SU-DHL-6 (cell line): ENCODE measurements at regions not wholly inside any gene's neighbourhood (a gene's known extent, or its start where the extent isn't known, plus 50 kb on each side); places are given as distances from the start of the nearest gene placed in this dataset.

ENCODE experiments used
- H2AFZ ChIP-seq: fragments of 200-600 bp; sonication (generic); 2 replicates; pipeline ENCODE4 v1.6.1; 2014; ENCODE audit warnings: low read depth, mild to moderate bottlenecking, moderate library complexity, mixed read lengths, antibody characterized with exemption, low read length; ENCODE audit not compliant: severe bottlenecking
- H3F3A ChIP-seq: fragments of 200-600 bp; shearing (Covaris generic); 2 replicates; pipeline ENCODE4 v1.6.0; 2016; ENCODE audit warnings: antibody characterized with exemption, mild to moderate bottlenecking; ENCODE audit not compliant: insufficient read depth
- H3K27ac ChIP-seq: fragments of 200-600 bp; sonication (generic); 2 replicates; pipeline ENCODE4 v1.5.1; 2016; ENCODE audit warnings: low read depth, mild to moderate bottlenecking, low read length, moderate library complexity, mixed read lengths
- H3K27me3 ChIP-seq: fragments of 200-600 bp; sonication (generic), shearing (Covaris generic); 2 replicates; pipeline ENCODE4 v1.6.0; 2014; ENCODE audit warnings: mild to moderate bottlenecking, low read length
- H3K36me3 ChIP-seq: fragments of 200-600 bp; sonication (generic); 2 replicates; pipeline ENCODE4 v1.6.1; 2014; ENCODE audit warnings: mild to moderate bottlenecking, low read length, mixed read lengths
- H3K4me2 ChIP-seq: fragments of 300-600, 200-600 bp; shearing (Covaris generic), sonication (generic); 2 replicates; pipeline ENCODE4 v1.6.0; 2014; ENCODE audit warnings: low read length, low read depth, mild to moderate bottlenecking; ENCODE audit not compliant: poor library complexity, severe bottlenecking
- H3K4me3 ChIP-seq: fragments of 200-600 bp; sonication (generic); 2 replicates; pipeline ENCODE4 v1.5.1; 2014; ENCODE audit warnings: antibody characterized with exemption, low read length, mild to moderate bottlenecking, mixed read lengths; ENCODE audit not compliant: insufficient read depth, poor library complexity, severe bottlenecking
- H3K79me2 ChIP-seq: fragments of 200-600 bp; sonication (generic); 2 replicates; pipeline ENCODE4 v1.6.1; 2014; ENCODE audit warnings: mild to moderate bottlenecking, low read length, moderate library complexity; ENCODE audit not compliant: insufficient read depth
- H3K9ac ChIP-seq: fragments of 200-600 bp; sonication (generic); 2 replicates; pipeline ENCODE4 v1.7.0; 2014; ENCODE audit warnings: mild to moderate bottlenecking, low read length
- H3K9me2 ChIP-seq: fragments of 200-600 bp; sonication (generic); replicated peaks from 2 replicates; pipeline ENCODE4 v1.6.1; 2014; ENCODE audit warnings: low read length; ENCODE audit not compliant: insufficient read depth
- H3K9me3 ChIP-seq: fragments of 200-600 bp; sonication (generic); 2 replicates; pipeline ENCODE4 v1.6.1; 2014; ENCODE audit warnings: low read length, mixed read lengths; ENCODE audit not compliant: insufficient read depth
- H4K20me1 ChIP-seq: fragments of 200-600 bp; sonication (generic); 2 replicates; pipeline ENCODE4 v1.6.1; 2014; ENCODE audit warnings: low read depth, mild to moderate bottlenecking, antibody characterized with exemption, low read length, moderate library complexity, mixed read lengths
- CTCF ChIP-seq: fragments of 200-600 bp; sonication (generic); IDR thresholded peaks from one replicate; pipeline ENCODE4 v1.5.1; 2017; ENCODE audit warnings: antibody characterized with exemption, mild to moderate bottlenecking, low read length, moderate library complexity; ENCODE audit not compliant: insufficient read depth, poor library complexity, severe bottlenecking
- EZH2phosphoT487 ChIP-seq: fragments of 200-600 bp; sonication (generic), shearing (Covaris generic); conservative IDR thresholded peaks from 2 replicates; pipeline ENCODE4 v1.6.1; 2018; ENCODE audit warnings: mild to moderate bottlenecking, antibody characterized with exemption, low read length, moderate library complexity, mixed read lengths

DNA sequence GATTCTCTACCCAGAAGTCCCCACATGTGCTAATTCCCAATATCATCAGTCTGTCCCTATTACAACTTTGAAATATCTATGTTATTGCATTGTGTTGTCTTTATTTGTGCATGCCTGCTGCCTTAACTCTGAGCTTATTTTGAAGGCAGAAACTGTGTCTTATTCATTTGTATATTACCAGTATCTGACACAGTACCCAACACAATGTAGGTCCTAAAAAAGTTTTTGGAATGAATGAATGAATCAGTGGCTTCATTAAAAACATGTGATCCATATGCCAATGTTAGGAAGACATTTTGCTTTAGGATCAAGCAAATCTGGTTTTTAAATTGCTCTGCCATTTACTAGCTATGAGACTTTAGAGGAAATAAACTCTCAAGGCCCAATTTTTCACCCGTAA lies 420.4 kb downstream of the CBLN4 start:
- H3K79me2 ChIP-seq: no peaks in the 10 kb centered on the region
- H3K4me3 ChIP-seq: no peak overlapping the region

DNA sequence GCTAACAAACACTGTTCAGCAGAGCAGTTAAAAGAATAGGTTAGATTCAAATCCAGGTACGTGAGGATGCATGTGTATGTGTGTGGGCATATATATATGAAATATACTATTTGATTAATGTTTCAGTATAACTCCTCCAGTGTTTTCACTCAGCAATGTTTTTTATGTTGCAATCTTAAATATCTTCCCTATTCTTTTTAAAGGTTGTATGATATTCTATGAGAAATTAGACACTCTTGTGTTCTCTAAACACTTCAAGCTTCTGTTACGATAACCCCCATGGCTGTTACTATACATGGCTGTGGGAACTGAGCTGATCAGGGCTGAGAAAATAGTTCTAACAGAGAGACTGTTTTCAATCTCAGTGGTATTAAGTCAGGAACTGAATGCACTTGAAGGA lies 421.0 kb downstream of the CBLN4 start:
- Histone ChIP-seq H3K9me2 (no peaks in the 10 kb centered on the region), H3K4me2 (no peak overlapping the region), H3K36me3 (no peaks in the 10 kb centered on the region), H3K27ac (no peak overlapping the region), H3K79me2 (no peaks in the 10 kb centered on the region), H3F3A (no peaks in the 10 kb centered on the region), H3K9me3 (no peaks in the 10 kb centered on the region), H3K4me3 (no peak overlapping the region), H2AFZ (no peak overlapping the region), H3K9ac (no peak overlapping the region), H4K20me1 (no peaks in the 10 kb centered on the region), H3K27me3 (no peaks in the 10 kb centered on the region)
- TF ChIP-seq EZH2phosphoT487 (no peak), CTCF (no peak)

More for the DNA sequence above, 420.4 kb downstream of the CBLN4 start:
- H3K36me3 ChIP-seq: no peaks in the 10 kb centered on the region
- no peak overlapping the region for H3K9ac ChIP-seq
- no peak for TF ChIP-seq CTCF
- no peaks in the 10 kb centered on the region for H3F3A ChIP-seq
- H3K27me3 ChIP-seq: no peaks in the 10 kb centered on the region
- no peak overlapping the region for H2AFZ ChIP-seq
- H3K9me2 ChIP-seq: no peaks in the 10 kb centered on the region
- H3K27ac ChIP-seq: no peak overlapping the region
- H3K4me2 ChIP-seq: no peak overlapping the region
- no peaks in the 10 kb centered on the region for H3K9me3 ChIP-seq
- no peaks in the 10 kb centered on the region for H4K20me1 ChIP-seq

DNA sequence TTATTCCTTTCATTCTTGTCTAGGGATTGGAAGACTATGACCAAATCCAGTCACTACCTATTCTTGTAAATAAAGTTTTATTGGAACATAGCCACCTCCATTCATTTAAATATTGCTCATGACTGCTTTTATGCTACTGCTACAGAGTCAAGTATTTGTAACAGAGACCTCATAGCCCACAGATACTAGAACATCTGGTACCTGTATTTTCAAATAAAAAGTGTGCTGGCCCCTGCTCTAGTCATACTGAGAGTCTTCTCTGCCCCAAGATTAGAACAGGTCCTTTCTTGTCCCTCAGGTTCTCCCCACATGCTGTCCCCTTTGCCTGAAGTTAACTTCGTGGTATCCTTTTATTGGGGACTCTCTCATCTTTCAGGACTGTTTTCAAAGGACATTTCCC lies 422.3 kb downstream of the CBLN4 start:
- H3K36me3 ChIP-seq: no peaks in the 10 kb centered on the region
- H2AFZ ChIP-seq: no peak overlapping the region
- H3K27ac ChIP-seq: no peak overlapping the region
- H3K9ac ChIP-seq: no peak overlapping the region
- H3K27me3 ChIP-seq: no peaks in the 10 kb centered on the region
- H3K9me2 ChIP-seq: no peaks in the 10 kb centered on the region
- TF ChIP-seq CTCF: no peak
- TF ChIP-seq EZH2phosphoT487: no peak
- H3K4me3 ChIP-seq: no peak overlapping the region
- H3F3A ChIP-seq: no peaks in the 10 kb centered on the region
- no peaks in the 10 kb centered on the region for H3K9me3 ChIP-seq
- H3K79me2 ChIP-seq: no peaks in the 10 kb centered on the region
- H3K4me2 ChIP-seq: no peak overlapping the region
- H4K20me1 ChIP-seq: no peaks in the 10 kb centered on the region

- H3K79me2 ChIP-seq: no peaks in the 10 kb centered on the region
- H3K9me2 ChIP-seq: no peaks in the 10 kb centered on the region
- H2AFZ ChIP-seq: no peak overlapping the region
- H3K4me3 ChIP-seq: no peak overlapping the region
- no peaks in the 10 kb centered on the region for H3K9me3 ChIP-seq
- H3K27ac ChIP-seq: no peak overlapping the region
- no peaks in the 10 kb centered on the region for H3F3A ChIP-seq
- no peaks in the 10 kb centered on the region for H4K20me1 ChIP-seq
- no peak overlapping the region for H3K4me2 ChIP-seq
- no peaks in the 10 kb centered on the region for H3K36me3 ChIP-seq
- no peak overlapping the region for H3K9ac ChIP-seq
- TF ChIP-seq EZH2phosphoT487: no peak
- TF ChIP-seq CTCF: no peak
- no peaks in the 10 kb centered on the region for H3K27me3 ChIP-seq
These were observed 422.8 kb downstream of the CBLN4 start for GRCh38 chr20:55582498-55582897.
